Ishikawa (cell line): ENCODE measurements at regions not wholly inside any gene's neighbourhood (a gene's known extent, or its start where the extent isn't known, plus 50 kb on each side); places are given as distances from the start of the nearest gene placed in this dataset.

Experiments used
- RAD21 ChIP-seq: IDR thresholded peaks from 2 replicates; pipeline ENCODE4 v1.6.1; 2012; ENCODE audit warnings: low read depth
- REST ChIP-seq: IDR thresholded peaks from 2 replicates; pipeline ENCODE4 v1.6.1; 2012; ENCODE audit warnings: low read depth, mild to moderate bottlenecking
- TAF1 ChIP-seq: IDR thresholded peaks from 2 replicates; pipeline ENCODE4 v1.6.1; 2012; ENCODE audit warnings: low read depth, mild to moderate bottlenecking
- USF1 ChIP-seq: IDR thresholded peaks from 2 replicates; pipeline ENCODE4 v1.6.1; 2012

- no peak for TF ChIP-seq TAF1
- TF ChIP-seq USF1: no peak
- no peak for TF ChIP-seq REST
- TF ChIP-seq RAD21: no peak
Observed at GRCh38 chr7:115654384-115655214, 376.0 kb downstream of the TFEC start.
